ENCODE measurements at regions not wholly inside any gene's neighbourhood (a gene's known extent, or its start where the extent isn't known, plus 50 kb on each side); places are given as distances from the start of the nearest gene placed in this dataset.

DNA sequence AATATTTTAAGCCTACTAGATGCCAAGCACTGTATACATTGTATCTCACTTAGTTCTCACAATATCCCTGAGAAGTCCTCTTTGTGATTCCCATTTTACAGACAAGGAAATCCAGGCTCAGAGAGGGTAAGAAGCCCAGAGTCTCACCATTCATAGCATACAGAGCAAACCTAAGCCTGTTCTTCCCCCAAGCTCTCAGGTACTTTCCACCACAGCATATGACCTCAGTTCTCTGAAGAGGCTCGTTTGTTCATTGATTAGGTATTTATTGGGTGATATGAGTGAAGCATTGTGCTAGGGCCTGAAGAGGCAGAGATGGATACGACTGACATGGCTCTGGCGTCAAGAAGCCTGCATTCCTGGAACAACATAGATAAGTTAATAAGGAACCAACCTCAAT lies 310.9 kb upstream of the UMPS start:
- Histone ChIP-seq H3K4me1 (ENCODE audit: control insufficient read depth in 4 of 4, insufficient read depth in 4 of 4, low read length in 3 of 4) (peaks cover 0 to under 1% (median under 1%) of the 10 kb centered on the region in 4 donors), H3K27me3 (ENCODE audit: control insufficient read depth in 4 of 4, insufficient read depth in 4 of 4, low read length in 3 of 4) (no peaks in the 10 kb centered on the region), H3K27ac (ENCODE audit: low read depth in 1 of 2, low read length in 2 of 2) (no peak overlapping the region), H3K9ac (ENCODE audit: low read depth in 1 of 2, low read length in 2 of 2) (no peak overlapping the region), H3K4me3 (ENCODE audit: low read depth in 1 of 3, low read length in 3 of 3) (no peak overlapping the region), H3K9me3 (ENCODE audit: control insufficient read depth in 4 of 4, low read length in 3 of 4) (no peaks in the 10 kb centered on the region), H3K36me3 (ENCODE audit: control insufficient read depth in 4 of 4, insufficient read depth in 3 of 4, low read depth in 1 of 4, low read length in 3 of 4) (no peaks in the 10 kb centered on the region)
- no peak for TF ChIP-seq ZBTB33 (IDR thresholded peaks at IDR 0.05)
- TF ChIP-seq, protein P1, sequence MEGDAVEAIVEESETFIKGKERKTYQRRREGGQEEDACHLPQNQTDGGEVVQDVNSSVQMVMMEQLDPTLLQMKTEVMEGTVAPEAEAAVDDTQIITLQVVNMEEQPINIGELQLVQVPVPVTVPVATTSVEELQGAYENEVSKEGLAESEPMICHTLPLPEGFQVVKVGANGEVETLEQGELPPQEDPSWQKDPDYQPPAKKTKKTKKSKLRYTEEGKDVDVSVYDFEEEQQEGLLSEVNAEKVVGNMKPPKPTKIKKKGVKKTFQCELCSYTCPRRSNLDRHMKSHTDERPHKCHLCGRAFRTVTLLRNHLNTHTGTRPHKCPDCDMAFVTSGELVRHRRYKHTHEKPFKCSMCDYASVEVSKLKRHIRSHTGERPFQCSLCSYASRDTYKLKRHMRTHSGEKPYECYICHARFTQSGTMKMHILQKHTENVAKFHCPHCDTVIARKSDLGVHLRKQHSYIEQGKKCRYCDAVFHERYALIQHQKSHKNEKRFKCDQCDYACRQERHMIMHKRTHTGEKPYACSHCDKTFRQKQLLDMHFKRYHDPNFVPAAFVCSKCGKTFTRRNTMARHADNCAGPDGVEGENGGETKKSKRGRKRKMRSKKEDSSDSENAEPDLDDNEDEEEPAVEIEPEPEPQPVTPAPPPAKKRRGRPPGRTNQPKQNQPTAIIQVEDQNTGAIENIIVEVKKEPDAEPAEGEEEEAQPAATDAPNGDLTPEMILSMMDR (IDR thresholded peaks at IDR 0.05; ENCODE audit: low read depth, low read length, missing input control), result no peak
- WGBS, result 70% methylated on average over 3 of the region's 3 CpGs
- DNase-seq (ENCODE audit: low spot score), result no peak

DNA sequence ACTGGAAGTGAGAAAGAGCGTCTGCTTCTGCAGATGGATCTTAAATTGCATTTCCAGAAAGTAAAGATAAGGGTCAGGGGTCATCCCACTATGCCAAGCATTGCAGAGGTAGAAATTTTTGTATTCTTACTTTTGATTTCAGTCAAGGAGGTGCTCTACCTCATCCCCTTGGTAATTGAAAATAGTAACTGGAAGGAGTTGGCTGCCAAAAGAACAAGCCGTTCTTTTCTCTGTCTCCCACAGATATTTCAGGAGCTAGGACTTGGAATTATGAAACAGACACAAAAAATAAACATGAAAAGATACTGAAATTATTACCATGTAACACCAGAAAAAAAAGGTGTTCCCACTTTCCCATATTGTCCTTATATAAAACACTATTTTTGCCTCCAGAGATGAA lies 309.9 kb upstream of the UMPS start:
- 92% methylated on average over 2 of the region's 2 CpGs for WGBS

More for the DNA sequence above, 309.9 kb upstream of the UMPS start:
- Histone ChIP-seq H3K9me3 (ENCODE audit: control insufficient read depth in 4 of 4, low read length in 3 of 4) (no peaks in the 10 kb centered on the region), H3K4me1 (ENCODE audit: control insufficient read depth in 4 of 4, insufficient read depth in 4 of 4, low read length in 3 of 4) (no peaks in the 10 kb centered on the region), H3K36me3 (ENCODE audit: control insufficient read depth in 4 of 4, insufficient read depth in 3 of 4, low read depth in 1 of 4, low read length in 3 of 4) (no peaks in the 10 kb centered on the region), H3K27me3 (ENCODE audit: control insufficient read depth in 4 of 4, insufficient read depth in 4 of 4, low read length in 3 of 4) (no peaks in the 10 kb centered on the region), H3K9ac (ENCODE audit: low read depth in 1 of 2, low read length in 2 of 2) (no peak overlapping the region), H3K27ac (ENCODE audit: low read depth in 1 of 2, low read length in 2 of 2) (no peak overlapping the region), H3K4me3 (ENCODE audit: low read depth in 1 of 3, low read length in 3 of 3) (no peak overlapping the region)
- TF ChIP-seq HNF4G (IDR thresholded peaks at IDR 0.05) (no peak), RXRA (IDR thresholded peaks at IDR 0.05) (no peak), MAX (IDR thresholded peaks at IDR 0.05) (no peak), REST (IDR thresholded peaks at IDR 0.05) (no peak), TAF1 (conservative IDR thresholded peaks at IDR 0.05) (no peak)
- TF ChIP-seq, protein P1 (IDR thresholded peaks at IDR 0.05; ENCODE audit: low read depth, low read length, missing input control), result no peak
- no peak for DNase-seq (ENCODE audit: low spot score)

Measured in liver (tissue), 8 donors.